ENCODE measurements at regions not wholly inside any gene's neighbourhood (a gene's known extent, or its start where the extent isn't known, plus 50 kb on each side); places are given as distances from the start of the nearest gene placed in this dataset.

GRCh38 chr10:55466806-55467504 lies 665.9 kb upstream of the PCDH15 start:
- no peak for TF ChIP-seq CTCF (optimal IDR thresholded peaks at IDR 0.05 in 1 of 3, IDR thresholded peaks at IDR 0.05 in 1 of 3, conservative IDR thresholded peaks at IDR 0.05 in 1 of 3; ENCODE audit: extremely low read depth in 1 of 3, insufficient read depth in 2 of 3, low read length in 3 of 3)
- TF ChIP-seq EZH2 (IDR thresholded peaks at IDR 0.05; ENCODE audit: low read length) = no peak
